Neural cell (in vitro differentiated cells): ENCODE measurements at regions not wholly inside any gene's neighbourhood (a gene's known extent, or its start where the extent isn't known, plus 50 kb on each side); places are given as distances from the start of the nearest gene placed in this dataset.

Experiments used
- CTCF ChIP-seq: fragments of 450-650 bp; IDR thresholded peaks from 2 replicates; pipeline ENCODE4 v1.5.1; 2014; ENCODE audit warnings: antibody characterized with exemption, mild to moderate bottlenecking, moderate library complexity; ENCODE audit not compliant: poor library complexity, severe bottlenecking
- EP300 ChIP-seq: fragments of 450-650 bp; conservative IDR thresholded peaks from 2 replicates; pipeline ENCODE4 v1.6.1; 2014; ENCODE audit warnings: antibody characterized with exemption, mild to moderate bottlenecking, moderate library complexity; ENCODE audit not compliant: poor library complexity, severe bottlenecking
- POLR2AphosphoS5 ChIP-seq: IDR thresholded peaks from 2 replicates; pipeline ENCODE4 v1.6.1; 2012

GRCh38 chr15:79526376-79526775 lies 94.2 kb downstream of the MINAR1 start:
- no peak for TF ChIP-seq CTCF
- TF ChIP-seq POLR2AphosphoS5: no peak
- no peak for TF ChIP-seq EP300
